HG03280 (cell line): ENCODE measurements at regions not wholly inside any gene's neighbourhood (a gene's known extent, or its start where the extent isn't known, plus 50 kb on each side); places are given as distances from the start of the nearest gene placed in this dataset.

ENCODE experiments used
- ATAC-seq: cut with Tn5 transposase; IDR thresholded peaks from one replicate; pipeline ENCODE4 v1.9.1; 2021; ENCODE audit warnings: mild to moderate bottlenecking, moderate library complexity; ENCODE audit not compliant: unreplicated experiment

DNA sequence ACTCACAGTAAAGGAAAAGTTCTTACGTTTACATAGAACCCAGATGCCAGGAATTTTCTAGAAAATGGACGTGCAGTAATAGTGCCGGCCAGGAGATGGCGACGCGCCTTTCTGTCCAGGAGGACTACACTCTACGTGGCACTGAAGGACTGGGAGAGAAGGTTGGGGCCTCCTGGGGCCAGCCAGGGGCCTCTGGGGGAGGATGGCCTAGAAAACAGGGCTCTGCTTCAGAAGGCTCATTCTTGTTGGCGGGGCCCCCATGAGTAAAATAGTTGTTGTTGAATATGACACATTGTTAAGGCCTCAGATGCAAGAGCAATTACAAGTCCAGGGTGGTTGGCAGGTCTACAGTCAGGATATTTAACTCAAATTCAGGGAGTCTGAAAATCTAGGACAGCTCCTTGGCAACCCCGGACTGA is 120.1 kb upstream of the MAX start:
- peak; percentile 68 for ATAC-seq

- ATAC-seq: no peak
Measured at GRCh38 chr14:65223636-65224035, 121.3 kb upstream of the MAX start.

- no peak for ATAC-seq
Measured at GRCh38 chr14:65224799-65225198, 122.5 kb upstream of the MAX start.

DNA sequence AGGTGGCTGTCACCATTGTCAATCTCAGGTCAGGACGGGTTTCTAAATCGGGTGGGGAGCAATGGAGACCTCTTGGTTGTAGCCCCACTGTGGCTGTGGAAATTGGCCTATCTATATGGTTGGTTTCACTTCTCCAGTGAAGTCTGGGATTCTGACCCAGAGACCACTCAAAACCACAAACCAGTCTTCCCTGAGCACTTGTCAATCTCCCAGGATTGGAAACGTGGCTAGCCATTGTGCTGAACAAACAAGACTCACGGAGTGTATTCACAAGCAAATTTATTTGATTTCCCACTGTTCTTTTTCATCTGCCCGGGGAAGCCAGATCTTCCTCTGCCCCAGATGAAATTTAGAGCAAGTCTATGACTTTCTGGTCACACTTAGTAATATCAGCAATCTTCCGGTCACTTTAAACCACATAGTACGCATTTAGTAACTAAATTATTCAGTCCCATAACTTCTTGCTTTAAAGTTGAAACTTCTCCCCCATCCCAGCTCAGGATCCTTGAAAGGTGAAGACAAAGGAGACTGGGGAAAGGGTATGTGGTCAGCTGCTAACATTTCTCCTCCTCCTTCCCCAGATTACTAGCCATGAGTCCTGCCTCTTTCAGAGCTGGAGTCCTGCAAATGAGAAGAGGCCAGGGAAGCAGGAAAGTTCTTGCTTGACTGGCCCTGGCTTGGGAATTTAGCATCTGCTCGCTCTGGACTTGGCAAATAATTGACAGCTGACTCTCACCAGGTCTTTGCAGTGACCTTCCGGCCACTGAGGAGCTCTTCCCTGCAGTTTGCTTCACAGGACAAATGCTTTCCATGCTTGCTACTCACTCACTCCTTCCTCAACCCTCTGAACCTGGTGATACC is 123.2 kb upstream of the MAX start:
- no peak for ATAC-seq

DNA sequence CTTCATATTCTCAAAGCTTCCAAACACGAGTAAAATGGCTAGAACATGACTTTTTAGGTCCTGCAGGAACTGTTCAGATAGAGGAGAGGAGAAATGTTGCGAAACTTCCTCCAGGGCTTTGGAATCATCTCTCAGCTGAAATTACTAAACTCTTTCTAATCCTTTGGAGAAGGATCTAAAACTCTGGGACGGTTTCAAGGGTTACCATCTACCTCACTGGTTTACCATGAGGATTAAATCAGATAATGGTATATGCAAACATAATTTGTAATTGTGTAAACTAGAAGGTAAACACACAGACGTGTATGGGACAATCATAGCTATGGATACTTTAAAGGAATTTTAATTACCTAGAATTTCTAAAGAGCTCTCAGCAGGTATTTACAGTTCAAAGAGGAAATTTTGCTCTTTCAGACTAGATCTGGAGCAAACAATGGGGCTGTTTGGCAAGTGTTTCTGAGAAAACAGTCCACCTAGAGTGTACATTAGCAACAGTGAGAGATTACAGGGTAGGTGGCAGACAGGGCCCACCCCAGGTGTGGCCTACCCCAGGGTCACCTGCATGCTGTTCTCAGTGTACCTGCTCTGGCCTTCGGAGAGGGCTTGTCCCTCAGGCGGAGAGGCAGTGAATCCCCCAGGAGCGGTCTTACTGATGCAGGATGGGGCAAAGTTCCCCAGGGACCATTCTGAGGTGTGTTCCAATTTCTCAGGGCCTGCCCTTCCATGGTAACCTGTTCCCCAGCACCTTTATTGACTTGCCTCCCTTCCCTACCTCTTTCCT is 124.7 kb upstream of the MAX start:
- no peak for ATAC-seq

DNA sequence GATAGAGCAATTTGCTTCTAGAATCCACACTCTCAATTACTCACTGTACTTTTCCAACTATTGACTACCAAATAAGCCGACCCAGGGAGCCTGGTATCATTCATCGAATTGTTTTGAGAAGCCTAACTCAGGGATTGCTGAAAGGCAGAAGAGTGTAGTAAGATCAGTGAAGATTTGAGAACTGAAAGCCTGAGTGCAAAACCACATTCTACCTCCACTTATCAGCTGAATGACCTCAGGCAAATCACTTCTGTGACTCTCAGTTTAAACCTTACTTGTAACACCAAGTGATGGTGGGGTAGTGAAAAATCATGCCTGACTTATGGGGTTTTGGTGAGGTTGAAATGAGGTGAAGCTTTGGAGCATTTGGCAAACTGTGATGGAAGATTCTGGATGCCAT is 126.1 kb upstream of the MAX start:
- peak; percentile 87 for ATAC-seq

GRCh38 chr14:65228956-65229747 is 126.8 kb upstream of the MAX start:
- no peak for ATAC-seq

- ATAC-seq: no peak
Measured at GRCh38 chr14:65229748-65230728, 127.7 kb upstream of the MAX start.

GRCh38 chr14:65231286-65231980 is 129.1 kb upstream of the MAX start:
- ATAC-seq: no peak

DNA sequence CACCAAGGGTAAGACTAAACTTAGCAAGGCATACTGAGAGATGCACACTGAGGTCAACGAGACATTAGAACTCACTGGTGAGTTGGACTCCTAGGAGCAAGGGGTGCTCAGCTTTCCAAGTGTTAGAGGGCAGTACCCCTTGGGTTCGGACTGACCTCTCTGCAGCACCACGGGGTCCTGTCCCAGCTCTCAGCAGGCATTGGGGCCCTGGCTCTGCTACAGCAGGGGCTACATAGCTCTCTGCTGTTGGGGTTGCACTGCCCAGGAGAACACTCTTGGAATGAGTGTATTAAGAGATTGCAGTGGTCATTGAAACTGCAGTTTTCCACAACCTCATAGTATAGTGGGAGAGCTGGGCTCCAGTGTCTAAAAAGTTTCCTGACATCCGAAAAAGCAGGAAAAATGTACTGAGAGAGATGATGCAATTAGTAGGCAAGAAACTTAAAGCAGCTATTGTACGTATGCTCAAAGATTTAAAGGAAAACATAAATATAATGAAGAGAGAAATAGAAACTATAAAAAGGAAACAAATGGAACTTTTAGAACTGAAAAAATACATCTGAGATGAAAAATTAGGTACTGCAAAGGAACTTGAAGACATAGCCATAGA is 132.5 kb upstream of the MAX start:
- no peak for ATAC-seq

- ATAC-seq: no peak
Measured at GRCh38 chr14:65237023-65237814, 134.9 kb upstream of the MAX start.

GRCh38 chr14:65237941-65238340 is 135.6 kb upstream of the MAX start:
- ATAC-seq: no peak

DNA sequence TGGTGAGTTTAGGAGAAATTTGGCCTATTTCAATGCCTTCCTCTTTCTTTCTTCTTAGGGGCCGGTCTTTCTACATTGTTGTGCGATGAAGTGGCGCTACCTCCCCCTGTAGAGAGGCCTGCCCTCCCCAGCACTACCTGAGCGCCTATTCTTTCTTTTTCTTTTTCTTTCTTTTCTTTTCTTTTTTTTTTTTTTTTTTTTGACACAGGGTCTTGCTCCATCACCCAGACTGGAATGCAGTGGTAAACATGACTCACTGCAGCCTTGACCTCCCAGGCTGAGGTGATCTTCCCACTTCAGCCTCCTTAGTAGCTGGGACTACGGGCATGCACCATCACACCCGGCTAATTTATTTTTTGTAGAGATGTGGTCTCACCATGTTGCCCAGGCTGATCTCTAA is 136.1 kb upstream of the MAX start:
- no peak for ATAC-seq

DNA sequence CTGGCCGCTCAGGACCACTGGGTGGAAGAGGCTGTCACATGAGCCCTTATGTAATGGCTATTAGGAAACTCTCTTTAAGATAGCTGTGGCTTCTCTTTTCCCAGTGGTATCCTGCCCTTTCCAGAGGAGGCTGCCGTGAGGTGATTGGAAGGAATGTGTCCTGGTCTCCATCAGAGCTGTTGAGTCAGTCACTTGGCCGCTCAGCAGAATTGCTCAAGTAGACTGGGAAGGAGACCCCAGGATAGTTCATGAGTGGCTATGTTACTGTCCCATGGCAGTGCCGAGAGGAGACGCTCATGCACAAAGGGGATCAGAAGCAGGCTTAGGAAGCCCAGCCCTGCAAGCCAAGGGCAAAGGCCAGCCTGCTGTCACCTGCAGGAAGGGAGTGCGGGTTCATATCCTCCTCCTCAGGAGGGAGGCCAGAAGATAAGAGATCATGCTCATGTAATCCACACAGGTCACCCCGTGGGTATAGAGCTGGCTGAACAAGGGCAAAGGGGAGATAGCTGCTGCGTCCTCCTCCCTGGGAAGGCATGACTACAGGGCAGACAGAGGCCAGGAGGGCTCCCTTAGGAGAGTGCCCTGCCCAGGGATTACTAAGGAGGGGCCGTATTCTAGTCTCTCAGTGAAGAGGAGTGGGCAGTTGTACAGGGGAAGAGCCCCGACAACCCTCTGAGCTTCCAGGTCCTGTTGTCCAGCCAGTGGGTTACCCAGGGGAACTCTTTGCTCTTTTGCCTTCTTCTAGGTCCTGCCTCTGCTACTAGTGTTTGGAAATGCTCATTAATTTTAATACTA is 137.0 kb upstream of the MAX start:
- no peak for ATAC-seq

DNA sequence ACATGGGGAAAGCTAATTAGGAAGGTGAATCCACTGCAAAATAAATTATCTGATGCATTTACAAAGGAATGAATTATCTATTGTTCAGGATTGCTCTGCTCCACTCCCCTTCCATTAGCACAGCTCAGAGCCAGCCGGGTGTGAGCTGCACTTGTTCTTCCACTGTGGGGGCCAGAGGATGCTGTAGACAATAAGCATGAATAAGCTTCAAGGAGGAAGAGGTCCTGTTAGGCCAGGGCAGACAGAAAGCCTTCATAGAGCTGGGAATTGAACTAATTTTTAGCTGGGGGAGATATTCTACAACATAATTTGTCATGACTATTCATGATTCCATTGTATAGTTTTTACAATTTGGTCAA is 137.6 kb upstream of the MAX start:
- no peak for ATAC-seq

DNA sequence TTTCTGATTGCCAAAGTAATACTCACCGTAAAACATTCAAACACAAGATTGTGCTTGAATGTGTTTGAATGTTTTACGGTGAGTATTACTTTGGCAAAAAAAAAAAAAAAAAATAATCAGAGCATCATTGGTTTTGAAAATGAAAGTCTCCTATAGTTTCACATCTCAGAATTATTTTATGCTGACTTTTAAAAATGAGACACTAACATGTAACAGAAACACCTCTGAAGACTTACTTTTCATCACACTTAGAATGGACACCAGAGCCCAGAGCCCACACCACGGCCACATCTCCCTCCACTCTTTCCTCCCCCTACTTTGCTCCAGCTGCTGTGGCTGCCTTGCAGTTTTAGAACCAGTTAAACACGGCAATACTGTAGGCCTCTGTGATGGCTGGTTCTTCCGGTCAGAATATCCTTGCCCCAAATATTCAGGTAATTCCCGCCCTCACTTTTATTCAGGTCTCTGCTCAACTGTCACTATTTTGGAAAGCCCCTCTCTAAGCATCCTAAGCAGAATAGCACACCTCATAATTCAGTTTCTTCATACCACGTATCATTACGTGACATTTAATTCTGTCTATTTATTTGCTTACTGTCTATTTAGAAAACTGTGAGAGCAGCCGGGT is 138.9 kb upstream of the MAX start:
- ATAC-seq: no peak

GRCh38 chr14:65242732-65243134 is 140.4 kb upstream of the MAX start:
- no peak for ATAC-seq
